CD14-positive monocyte (primary cell): ENCODE measurements at regions not wholly inside any gene's neighbourhood (a gene's known extent, or its start where the extent isn't known, plus 50 kb on each side); places are given as distances from the start of the nearest gene placed in this dataset.

ENCODE experiments used
- DNase-seq, 3 donors: peaks; one replicate each; pipeline ENCODE4 v3.0.0-alpha.2; 2011 to 2022
- H2AFZ ChIP-seq: 2 replicates; pipeline ENCODE4 v1.6.0; 2012; ENCODE audit warnings: mild to moderate bottlenecking, low read depth, low read length, inconsistent platforms; ENCODE audit not compliant: insufficient read depth, poor library complexity, severe bottlenecking
- H3K27ac ChIP-seq, 2 donors: 1 replicate in 1 of 2; 2 replicates in 1 of 2; pipeline ENCODE4 v1.5.1; 2012 to 2013; ENCODE audit warnings: low read length in 2 of 2, control low read depth in 1 of 2, inconsistent platforms in 1 of 2, low read depth in 1 of 2, mild to moderate bottlenecking in 1 of 2
- H3K27me3 ChIP-seq, 2 donors: one replicate each; pipeline versions ENCODE4 v1.6.0 to v1.6.1; 2011 to 2013; ENCODE audit warnings: low read length in 2 of 2; ENCODE audit not compliant: control insufficient read depth in 2 of 2, insufficient read depth in 2 of 2
- H3K36me3 ChIP-seq, 2 donors: replicated peaks in 1 of 2; 1 replicate in 1 of 2; 2 replicates in 1 of 2; pipeline versions ENCODE4 v1.5.1 to v1.6.1; 2012 to 2013; ENCODE audit warnings: low read length in 2 of 2, control low read depth in 1 of 2, inconsistent platforms in 1 of 2, mild to moderate bottlenecking in 1 of 2; ENCODE audit not compliant: insufficient read depth in 2 of 2, control insufficient read depth in 1 of 2
- H3K4me1 ChIP-seq, 2 donors: 1 replicate in 1 of 2; 2 replicates in 1 of 2; pipeline versions ENCODE4 v1.5.1 to v1.6.1; 2012 to 2013; ENCODE audit warnings: low read length in 2 of 2, control low read depth in 1 of 2, inconsistent platforms in 1 of 2, mild to moderate bottlenecking in 1 of 2, moderate library complexity in 1 of 2; ENCODE audit not compliant: insufficient read depth in 2 of 2, control insufficient read depth in 1 of 2
- H3K4me2 ChIP-seq: replicated peaks from 2 replicates; pipeline ENCODE3; 2012; ENCODE audit warnings: low read length, moderate library complexity, mild to moderate bottlenecking; ENCODE audit not compliant: poor library complexity, severe bottlenecking; ENCODE audit errors: extremely low read depth
- H3K4me3 ChIP-seq, 3 experiments: fragments of 200-600 bp in 1 of 3; sonication (generic) in 1 of 3; replicated peaks in 1 of 3; 1 replicate in 2 of 3; 2 replicates in 1 of 3; pipeline ENCODE4 v1.5.1; 2011 to 2013; ENCODE audit warnings: low read length in 3 of 3, mild to moderate bottlenecking in 3 of 3, control low read depth in 2 of 3, low read depth in 2 of 3, inconsistent platforms in 1 of 3, moderate library complexity in 1 of 3
- H3K79me2 ChIP-seq: 2 replicates; pipeline ENCODE4 v1.6.0; 2012; ENCODE audit warnings: mild to moderate bottlenecking, control low read depth, inconsistent platforms, low read length, moderate library complexity; ENCODE audit not compliant: insufficient read depth
- H3K9ac ChIP-seq: 2 replicates; pipeline ENCODE4 v1.6.0; 2017; ENCODE audit warnings: low read length, mild to moderate bottlenecking; ENCODE audit not compliant: insufficient read depth, poor library complexity, severe bottlenecking
- H3K9me3 ChIP-seq, 2 donors: replicated peaks in 1 of 2; 1 replicate in 1 of 2; 2 replicates in 1 of 2; pipeline versions ENCODE4 v1.5.1 to v1.6.1; 2012 to 2013; ENCODE audit warnings: low read length in 2 of 2, control low read depth in 1 of 2; ENCODE audit not compliant: control insufficient read depth in 1 of 2, insufficient read depth in 1 of 2
- H4K20me1 ChIP-seq: 2 replicates; pipeline ENCODE4 v1.6.0; 2012; ENCODE audit warnings: mild to moderate bottlenecking, low read length, control low read depth, moderate library complexity; ENCODE audit not compliant: insufficient read depth
- H3K27ac Mint-ChIP-seq, 7 donors: one replicate each; pipeline ENCODE4 v1.8.0; 2020; ENCODE audit warnings: mild to moderate bottlenecking in 7 of 7, mixed read lengths in 7 of 7, moderate library complexity in 6 of 7, inconsistent platforms in 2 of 7
- H3K27me3 Mint-ChIP-seq, 3 donors: one replicate each; pipeline ENCODE4 v1.8.0; 2021 to 2022; ENCODE audit warnings: low read depth in 3 of 3, mild to moderate bottlenecking in 3 of 3, mixed read lengths in 3 of 3, moderate library complexity in 3 of 3, inconsistent platforms in 1 of 3
- H3K36me3 Mint-ChIP-seq, 2 donors: one replicate each; pipeline ENCODE4 v1.8.0; 2020; ENCODE audit warnings: mixed read lengths in 2 of 2, inconsistent platforms in 1 of 2, mild to moderate bottlenecking in 1 of 2
- H3K4me1 Mint-ChIP-seq: one replicate; pipeline ENCODE4 v1.8.0; 2020; ENCODE audit warnings: mild to moderate bottlenecking, mixed read lengths
- H3K4me3 Mint-ChIP-seq, 2 donors: one replicate each; pipeline ENCODE4 v1.8.0; 2020; ENCODE audit warnings: mild to moderate bottlenecking in 2 of 2, mixed read lengths in 2 of 2, moderate library complexity in 1 of 2
- H3K9me3 Mint-ChIP-seq, 7 donors: one replicate each; pipeline ENCODE4 v1.8.0; 2020 to 2022; ENCODE audit warnings: mixed read lengths in 7 of 7, mild to moderate bottlenecking in 6 of 7, moderate library complexity in 6 of 7, inconsistent platforms in 2 of 7
- CTCF ChIP-seq: fragments of 200-600 bp; IDR thresholded peaks from one replicate; pipeline ENCODE4 v1.8.0; 2022; ENCODE audit warnings: antibody characterized with exemption, mild to moderate bottlenecking
- WGBS: methylation state at CpG from one replicate; pipeline ENCODE4 v1.1.5; 2013; ENCODE audit warnings: missing lambda C conversion rate; ENCODE audit not compliant: insufficient coverage; 5-methylcytosine and 5-hydroxymethylcytosine counted together
- intact Hi-C, 2 donors: fragments of 100-400 bp; cut with micrococcal nuclease; formaldehyde crosslinking; loops; one replicate each; pipeline versions ENCODE4 v1.15.0 to v1.15.1; 2023

GRCh38 chr1:69055194-69055593 is 512.5 kb upstream of the LRRC7 start:
- H3K27ac Mint-ChIP-seq, result no peak overlapping the region
- TF ChIP-seq CTCF, result no peak
- H3K4me3 Mint-ChIP-seq, result no peak overlapping the region
- peaks cover 0 to 4% (median 1%) of the 10 kb centered on the region in 7 donors for H3K9me3 Mint-ChIP-seq
- intact Hi-C loops, result no loop called here
- Histone ChIP-seq H3K4me1 (no peaks in the 10 kb centered on the region), H4K20me1 (no peaks in the 10 kb centered on the region), H3K4me2 (no peak overlapping the region), H3K9ac (no peak overlapping the region), H3K27ac (no peak overlapping the region), H3K4me3 (no peak overlapping the region), H3K36me3 (no peaks in the 10 kb centered on the region), H2AFZ (no peak overlapping the region), H3K79me2 (no peaks in the 10 kb centered on the region), H3K27me3 (no peaks in the 10 kb centered on the region), H3K9me3 (peaks cover 0 to 3% of the 10 kb centered on the region in 2 donors)
- 64% methylated on average over 1 of the region's 2 CpGs for WGBS
- peaks cover 0 to 2% (median 0%) of the 10 kb centered on the region in 3 donors for H3K27me3 Mint-ChIP-seq
- no peak for DNase-seq
- no peaks in the 10 kb centered on the region for H3K36me3 Mint-ChIP-seq
- no peaks in the 10 kb centered on the region for H3K4me1 Mint-ChIP-seq

- WGBS, result no CpG with 5 or more reads among the region's 3 CpGs
- peaks cover 0 to 2% (median 0%) of the 10 kb centered on the region in 3 donors for H3K27me3 Mint-ChIP-seq
- no peak for TF ChIP-seq CTCF
- no peak for DNase-seq
- H3K36me3 Mint-ChIP-seq, result no peaks in the 10 kb centered on the region
- Histone ChIP-seq H3K4me1 (no peaks in the 10 kb centered on the region), H4K20me1 (no peaks in the 10 kb centered on the region), H3K9ac (no peak overlapping the region), H3K27me3 (no peaks in the 10 kb centered on the region), H3K36me3 (no peaks in the 10 kb centered on the region), H3K4me3 (no peak overlapping the region), H3K9me3 (peaks cover 0 to 7% of the 10 kb centered on the region in 2 donors), H3K27ac (no peak overlapping the region), H2AFZ (no peak overlapping the region), H3K79me2 (no peaks in the 10 kb centered on the region), H3K4me2 (no peak overlapping the region)
- no peak overlapping the region for H3K4me3 Mint-ChIP-seq
- H3K27ac Mint-ChIP-seq, result no peak overlapping the region
- intact Hi-C loops, result no loop called here
- H3K4me1 Mint-ChIP-seq, result no peaks in the 10 kb centered on the region
- peaks cover 0 to 14% (median 3%) of the 10 kb centered on the region in 7 donors for H3K9me3 Mint-ChIP-seq
Observed at GRCh38 chr1:69058454-69058853, 509.3 kb upstream of the LRRC7 start.
